ENCODE measurements at regions not wholly inside any gene's neighbourhood (a gene's known extent, or its start where the extent isn't known, plus 50 kb on each side); places are given as distances from the start of the nearest gene placed in this dataset.
A peak's percentile ranks its signal among the peaks of the same experiment; 100 is the strongest.

- no peak for DNase-seq
These were observed 362.3 kb downstream of the WDR72 start for GRCh38 chr15:53397041-53397616.

DNA sequence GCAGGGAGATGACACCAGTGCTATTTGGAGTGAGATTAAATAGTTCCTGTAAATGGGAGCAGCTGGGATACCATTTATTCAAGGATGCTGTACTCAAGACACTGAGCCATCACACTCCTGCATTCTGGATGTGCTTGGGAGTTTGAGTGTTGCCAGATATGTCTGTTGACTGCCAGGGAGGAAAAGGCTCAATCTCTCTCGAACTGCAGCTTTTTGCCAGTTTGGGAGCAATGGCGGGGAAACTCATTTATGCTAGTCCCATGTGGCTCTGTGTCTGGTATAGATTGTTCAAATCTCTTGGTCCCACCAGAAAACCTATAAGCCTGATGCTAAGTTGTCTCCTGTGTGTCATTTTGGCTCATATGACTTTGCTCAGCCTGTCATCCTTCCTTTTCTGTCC is 363.6 kb downstream of the WDR72 start:
- DNase-seq, result no peak

DNA sequence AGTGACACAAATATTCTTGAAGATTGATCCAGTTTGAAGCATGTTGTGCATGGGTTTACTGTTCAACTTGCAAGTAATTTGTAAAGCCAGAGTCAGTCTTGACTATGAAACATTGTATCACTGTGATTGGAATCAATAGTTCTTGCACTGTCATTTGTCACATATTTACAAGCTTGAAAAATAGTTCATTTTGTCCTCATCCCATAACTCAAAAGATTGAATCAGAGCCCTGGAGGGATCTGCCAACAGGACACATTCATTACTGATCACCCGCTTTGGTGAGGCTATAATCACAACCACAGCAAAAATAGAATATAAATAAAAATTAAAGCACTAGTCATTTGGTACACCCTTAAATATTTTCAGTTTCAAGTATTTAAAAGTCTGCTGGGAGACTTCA is 368.9 kb downstream of the WDR72 start:
- DNase-seq, result no peak

GRCh38 chr15:53389271-53390037 is 370.0 kb downstream of the WDR72 start:
- DNase-seq, result peak; percentile 90

- DNase-seq, result no peak
These were observed 375.0 kb downstream of the WDR72 start for GRCh38 chr15:53384417-53384816.

DNA sequence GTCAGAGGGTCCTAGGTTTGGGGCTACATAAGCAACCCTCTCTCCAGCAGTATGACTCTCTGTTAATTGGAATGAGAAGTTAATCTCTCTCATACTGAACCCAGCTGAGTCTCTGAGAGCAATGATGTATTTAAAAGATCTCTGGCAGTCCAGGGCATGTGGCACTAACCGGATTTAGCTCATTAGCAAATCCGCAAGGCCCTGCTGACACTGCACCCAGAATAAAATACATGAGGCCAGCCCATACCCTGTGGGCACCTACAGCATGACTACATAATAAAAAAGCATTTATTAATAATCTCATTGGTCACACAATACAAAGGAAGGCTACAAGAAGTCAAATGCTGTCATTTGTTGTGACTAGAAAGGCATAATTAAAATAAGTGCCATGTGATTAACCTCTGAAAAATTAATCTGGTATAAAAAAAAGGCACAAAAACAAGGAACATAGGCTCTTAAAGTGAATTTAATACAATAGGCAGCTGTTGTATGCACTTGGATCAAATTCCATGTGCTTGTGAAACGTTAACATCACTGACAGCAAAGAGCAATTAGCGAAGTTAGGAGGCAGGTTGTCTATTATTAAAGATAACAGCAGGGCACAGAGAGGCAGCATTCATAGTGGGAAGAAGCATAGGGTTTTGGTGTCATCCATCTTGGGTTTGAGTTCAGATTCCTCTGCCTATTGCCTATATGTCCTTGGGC is 381.2 kb downstream of the WDR72 start:
- DNase-seq, result peak; percentile 68

GRCh38 chr15:53367740-53368139 is 391.7 kb downstream of the WDR72 start:
- no peak for DNase-seq

GRCh38 chr15:53360881-53361280 is 398.6 kb downstream of the WDR72 start:
- DNase-seq, result no peak

GRCh38 chr15:53359038-53359437 is 400.4 kb downstream of the WDR72 start:
- DNase-seq, result no peak

- no peak for DNase-seq
These were observed 404.6 kb downstream of the WDR72 start for GRCh38 chr15:53354874-53355273.

DNA sequence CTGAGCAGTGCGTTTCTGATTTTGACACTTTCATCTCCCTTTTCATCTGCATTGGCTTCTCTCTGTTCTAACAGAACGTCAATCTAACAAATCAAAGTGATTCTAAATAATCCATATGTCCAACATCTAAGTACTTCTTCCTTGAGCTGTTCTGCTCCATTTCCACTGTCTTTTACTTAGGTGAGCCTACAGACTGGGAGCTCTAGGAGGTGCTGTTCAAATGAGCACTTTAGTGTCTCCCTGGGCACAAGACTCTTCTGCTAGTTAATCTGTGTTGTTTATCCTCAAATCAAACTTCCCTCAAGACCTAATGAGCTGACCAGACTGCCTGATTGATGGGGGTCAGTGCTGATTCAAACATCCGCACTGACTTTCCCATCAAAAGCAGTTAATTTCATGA is 408.1 kb downstream of the WDR72 start:
- no peak for DNase-seq

GRCh38 chr15:53346583-53346982 is 412.9 kb downstream of the WDR72 start:
- DNase-seq, result no peak

GRCh38 chr15:53331328-53332190 is 427.9 kb downstream of the WDR72 start:
- no peak for DNase-seq

- DNase-seq, result no peak
These were observed 431.1 kb downstream of the WDR72 start for GRCh38 chr15:53328341-53328740.

DNA sequence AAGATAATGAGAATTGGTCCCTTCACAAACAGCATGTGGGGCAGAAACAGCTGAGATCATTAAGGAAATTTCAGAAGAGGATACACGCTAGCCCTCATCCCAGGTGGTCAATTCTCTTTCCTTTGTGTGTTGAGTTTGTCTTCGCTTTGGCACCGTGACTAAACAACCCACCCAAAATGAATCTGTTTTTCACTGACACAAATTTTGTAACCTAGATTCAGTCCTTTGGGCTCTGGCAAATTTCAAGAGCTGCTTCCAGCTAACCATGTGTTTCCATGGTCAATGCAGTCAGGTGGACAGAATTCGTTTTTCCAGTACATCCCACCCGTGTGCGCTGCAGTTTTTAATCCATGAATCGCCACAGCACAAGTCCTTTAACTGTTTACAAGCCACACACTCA is 435.4 kb downstream of the WDR72 start:
- DNase-seq, result peak; percentile 71

DNA sequence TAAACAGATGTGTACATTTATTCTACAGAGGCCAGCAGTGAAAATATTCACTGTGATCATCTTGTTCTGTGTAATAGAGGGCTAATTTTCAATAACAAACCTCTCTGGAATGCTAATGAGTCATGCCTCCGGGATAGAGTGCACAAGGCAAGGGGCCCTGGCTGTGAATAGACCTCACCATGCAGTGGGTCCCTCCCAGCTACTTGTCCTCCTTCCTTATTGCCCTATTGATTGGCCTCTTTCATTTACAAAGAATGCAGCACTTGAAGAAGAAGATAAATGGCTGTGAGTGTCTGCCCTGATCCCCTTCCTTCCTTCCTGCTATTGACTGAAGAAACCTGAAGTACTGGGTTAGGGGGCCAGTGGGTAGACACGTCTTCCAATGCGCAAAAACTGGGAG is 436.3 kb downstream of the WDR72 start:
- peak; percentile 46 for DNase-seq

DNA sequence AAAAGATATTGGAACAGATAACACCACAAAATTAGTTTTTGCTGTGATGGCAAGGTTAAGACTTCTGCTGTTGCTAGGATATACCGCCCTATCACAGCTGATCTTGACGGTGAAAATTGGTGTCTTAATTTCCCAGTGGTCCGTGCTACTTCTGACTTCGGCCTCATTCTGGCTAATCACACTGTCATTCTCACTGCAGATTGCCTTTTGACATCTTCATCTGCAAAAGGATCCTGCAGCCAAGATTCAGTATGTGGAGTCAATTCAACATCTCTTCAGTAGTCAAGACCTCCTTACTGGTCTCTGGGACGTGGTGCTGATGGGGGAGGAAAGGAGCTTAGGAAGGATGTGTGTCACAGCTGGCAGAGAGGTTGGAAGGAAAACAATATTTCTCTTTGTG is 438.6 kb downstream of the WDR72 start:
- no peak for DNase-seq

- DNase-seq, result peak; percentile 23
These were observed 446.8 kb downstream of the WDR72 start for GRCh38 chr15:53312707-53313106.

DNA sequence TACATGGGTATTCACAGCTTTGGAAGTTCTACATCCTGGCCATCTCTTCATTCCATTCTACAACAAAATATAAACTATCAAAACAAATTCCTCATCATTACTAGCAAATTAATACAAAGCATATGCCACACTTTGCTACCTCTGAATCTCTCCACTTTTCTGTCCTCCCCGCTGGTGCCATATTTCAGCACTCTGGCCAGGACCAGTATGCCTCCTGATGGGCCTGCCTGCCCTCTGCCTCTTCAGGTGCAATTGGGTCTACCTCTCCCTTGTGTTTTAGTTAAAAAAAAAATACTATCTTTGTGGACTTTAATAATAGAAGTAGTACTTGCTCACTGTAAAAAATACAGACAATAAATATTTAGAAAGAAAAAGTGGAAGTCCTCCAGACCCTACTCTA is 448.8 kb downstream of the WDR72 start:
- no peak for DNase-seq

DNA sequence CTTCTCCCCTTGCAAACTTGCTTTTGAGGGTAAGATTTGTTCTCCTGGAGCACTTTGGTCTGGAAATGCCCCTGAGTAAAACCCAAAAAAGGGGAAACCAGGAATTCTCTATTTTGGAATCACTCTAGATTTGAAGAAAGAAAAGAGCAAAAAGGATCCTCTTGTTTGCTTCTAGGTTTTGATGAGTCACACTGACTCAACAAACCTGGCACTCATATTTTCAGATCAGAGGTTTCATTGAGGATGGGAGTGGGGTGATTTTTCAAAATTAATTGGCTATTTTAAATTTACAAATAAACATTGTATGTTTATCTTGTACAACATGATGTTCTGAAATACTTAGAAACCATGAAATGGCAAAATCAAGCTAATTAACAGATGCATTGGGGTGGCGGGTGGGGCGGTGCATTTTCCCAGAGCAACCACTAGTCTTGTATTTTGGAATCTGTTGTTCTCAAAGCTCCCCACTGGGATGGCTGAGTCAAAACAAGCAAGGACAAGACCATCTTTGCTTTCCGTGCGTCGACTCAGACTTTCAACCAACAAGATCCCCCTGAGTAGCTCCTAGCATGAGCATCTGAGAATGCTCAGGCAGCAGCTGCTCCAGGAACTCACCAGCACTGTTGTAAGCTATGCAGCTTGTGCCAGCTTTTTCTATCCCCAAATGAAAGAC is 451.4 kb downstream of the WDR72 start:
- no peak for DNase-seq

DNA sequence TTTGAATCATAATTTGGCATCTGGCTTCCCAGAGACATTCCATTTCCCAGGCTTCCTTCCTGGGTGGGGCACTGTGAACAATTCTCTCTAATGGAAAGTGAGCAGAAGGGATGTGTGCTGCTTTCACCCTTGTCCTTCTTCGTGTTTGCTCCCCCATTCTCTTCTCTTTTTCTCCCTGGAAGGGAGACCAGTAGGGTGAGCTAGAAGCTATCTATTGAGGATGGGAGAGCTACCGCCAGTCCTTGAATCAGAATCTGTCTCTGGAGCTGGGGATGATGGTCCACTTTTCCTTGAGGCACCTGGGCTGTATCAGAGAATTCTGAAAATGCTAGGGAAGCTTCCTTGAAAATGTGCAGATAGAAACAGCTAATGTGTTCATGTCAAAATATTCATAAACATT is 453.9 kb downstream of the WDR72 start:
- DNase-seq, result no peak

- DNase-seq, result no peak
These were observed 454.4 kb downstream of the WDR72 start for GRCh38 chr15:53305101-53305500.

DNA sequence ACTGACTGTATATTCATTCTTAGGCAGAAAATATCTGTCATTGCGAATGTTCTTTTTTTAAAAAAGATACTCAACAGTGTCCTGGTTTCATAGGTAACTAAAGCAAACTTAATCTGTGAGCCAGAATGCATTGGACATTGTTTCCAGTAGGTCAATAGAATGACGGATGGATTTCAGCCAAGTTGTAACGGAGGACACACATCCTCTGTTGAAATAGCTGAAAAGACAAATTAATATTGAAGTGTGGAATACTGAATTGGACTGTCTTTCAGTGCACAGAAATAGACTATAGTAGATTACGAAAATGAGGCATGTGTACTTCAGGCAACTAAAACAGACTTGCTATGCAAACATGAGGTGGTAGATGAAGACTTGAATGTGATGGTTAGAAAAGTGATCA is 461.6 kb downstream of the WDR72 start:
- DNase-seq, result no peak

All from retina (tissue), 1 donor.